ENCODE measurements at regions not wholly inside any gene's neighbourhood (a gene's known extent, or its start where the extent isn't known, plus 50 kb on each side); places are given as distances from the start of the nearest gene placed in this dataset.

DNA sequence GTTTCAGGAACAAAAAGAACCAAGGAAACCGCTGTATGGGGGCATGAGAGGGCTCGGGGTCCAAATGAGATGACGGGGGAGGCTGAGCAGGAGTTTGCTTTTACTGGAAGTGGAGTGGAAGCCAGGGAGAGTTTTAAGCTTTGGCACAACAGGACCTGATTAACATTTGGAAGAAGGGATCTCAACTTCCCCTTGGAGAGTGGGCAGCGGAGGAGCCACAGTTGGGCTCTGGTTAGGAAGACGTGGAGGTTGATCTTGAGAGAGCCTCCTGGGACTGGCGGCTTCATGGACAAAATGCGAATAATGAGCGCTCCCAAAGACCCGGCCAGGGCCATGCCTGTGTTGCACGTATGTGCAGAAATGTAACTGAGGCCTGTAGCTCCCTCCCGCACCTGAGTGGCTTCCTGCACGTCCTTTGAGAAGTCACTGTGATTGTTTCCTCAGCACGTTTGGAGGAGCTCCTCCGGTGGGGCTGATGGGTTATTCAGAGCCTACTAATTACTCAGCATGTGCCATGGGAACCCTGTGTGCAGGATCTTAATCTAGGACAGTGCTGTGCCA lies 595.3 kb upstream of the MGMT start:
- no peak for DNase-seq (ENCODE audit: low spot score)
- in situ Hi-C loops (cut with MboI; ENCODE audit: low sequenced_read_pairs, unreplicated experiment), result no loop called here
- no peak for TF ChIP-seq CTCF (IDR thresholded peaks at IDR 0.05; ENCODE audit: borderline replicate concordance, control extremely low read depth, extremely low read depth, insufficient read depth, missing control alignments)

GRCh38 chr10:128873411-128874054 lies 593.5 kb upstream of the MGMT start:
- no peak for DNase-seq (ENCODE audit: low spot score)
- in situ Hi-C loops (cut with MboI; ENCODE audit: low sequenced_read_pairs, unreplicated experiment), result no loop called here
- no peak for TF ChIP-seq CTCF (IDR thresholded peaks at IDR 0.05; ENCODE audit: borderline replicate concordance, control extremely low read depth, extremely low read depth, insufficient read depth, missing control alignments)

GRCh38 chr10:128874331-128874730 lies 592.7 kb upstream of the MGMT start:
- DNase-seq (ENCODE audit: low spot score), result no peak
- in situ Hi-C loops (cut with MboI; ENCODE audit: low sequenced_read_pairs, unreplicated experiment), result no loop called here
- no peak for TF ChIP-seq CTCF (IDR thresholded peaks at IDR 0.05; ENCODE audit: borderline replicate concordance, control extremely low read depth, extremely low read depth, insufficient read depth, missing control alignments)

- no peak for DNase-seq (ENCODE audit: low spot score)
- no peak for TF ChIP-seq CTCF (IDR thresholded peaks at IDR 0.05; ENCODE audit: borderline replicate concordance, control extremely low read depth, extremely low read depth, insufficient read depth, missing control alignments)
- in situ Hi-C loops (cut with MboI; ENCODE audit: low sequenced_read_pairs, unreplicated experiment), result no loop called here
These were observed 591.9 kb upstream of the MGMT start for GRCh38 chr10:128875030-128875744.

DNA sequence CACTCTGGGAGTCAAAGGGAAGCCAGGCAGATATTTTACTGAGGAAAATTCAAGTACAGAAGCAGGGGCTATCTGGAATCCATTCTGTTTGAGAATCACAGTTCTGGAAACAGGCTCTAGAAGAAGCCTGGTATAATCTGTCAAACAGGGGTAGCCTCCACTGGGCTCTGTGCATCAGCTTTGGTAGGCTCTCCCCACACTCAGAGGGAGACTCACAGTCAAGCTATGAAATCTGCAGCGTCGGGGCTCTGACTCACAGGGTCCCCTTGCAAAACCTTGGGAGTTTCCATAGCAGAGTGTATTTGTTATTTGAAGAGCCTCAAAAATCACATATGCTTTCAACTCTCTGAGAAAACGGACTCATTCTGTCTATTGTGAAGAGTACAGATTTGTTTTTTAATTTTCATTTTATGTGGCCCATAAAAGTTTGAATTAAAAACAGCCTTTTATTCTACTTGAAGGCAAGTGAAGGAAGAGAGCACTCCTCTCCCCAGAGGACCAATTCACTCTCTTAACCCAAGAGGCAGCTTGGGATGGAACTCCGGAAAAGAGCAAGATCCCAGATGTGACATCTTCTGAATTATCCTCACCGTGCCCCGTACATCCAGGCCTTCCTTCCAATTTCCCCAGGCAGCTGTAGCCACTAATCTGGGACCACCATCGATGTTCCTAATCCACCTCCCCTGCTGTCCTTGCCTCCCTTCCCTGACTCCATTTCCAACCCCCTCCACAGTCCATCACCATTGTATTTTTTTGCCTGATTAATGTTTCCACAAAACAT lies 590.9 kb upstream of the MGMT start:
- in situ Hi-C loops (cut with MboI; ENCODE audit: low sequenced_read_pairs, unreplicated experiment), result no loop called here
- no peak for TF ChIP-seq CTCF (IDR thresholded peaks at IDR 0.05; ENCODE audit: borderline replicate concordance, control extremely low read depth, extremely low read depth, insufficient read depth, missing control alignments)
- DNase-seq (ENCODE audit: low spot score), result no peak

- TF ChIP-seq CTCF (IDR thresholded peaks at IDR 0.05; ENCODE audit: borderline replicate concordance, control extremely low read depth, extremely low read depth, insufficient read depth, missing control alignments), result no peak
- in situ Hi-C loops (cut with MboI; ENCODE audit: low sequenced_read_pairs, unreplicated experiment), result no loop called here
- no peak for DNase-seq (ENCODE audit: low spot score)
These were observed 589.9 kb upstream of the MGMT start for GRCh38 chr10:128877141-128877540.
